ENCODE measurements at regions not wholly inside any gene's neighbourhood (a gene's known extent, or its start where the extent isn't known, plus 50 kb on each side); places are given as distances from the start of the nearest gene placed in this dataset.
"Not testable (repeated sequence)": the region's sequence is repeated elsewhere in the genome, so short reads cannot be mapped to it uniquely, and the experiment has no call there.

- TF ChIP-seq CTCF (conservative IDR thresholded peaks at IDR 0.05; ENCODE audit: low read length); EZH2phosphoT487 (IDR thresholded peaks at IDR 0.05; ENCODE audit: borderline replicate concordance): not testable (repeated sequence)
Observed at GRCh38 chr10:71108042-71108441, 104.3 kb upstream of the UNC5B start.

Data from Loucy (cell line).